ENCODE measurements at regions not wholly inside any gene's neighbourhood (a gene's known extent, or its start where the extent isn't known, plus 50 kb on each side); places are given as distances from the start of the nearest gene placed in this dataset.

- H3K4me3 ChIP-seq (ENCODE audit: low read depth, low read length), result no peak overlapping the region
- DNase-seq (ENCODE audit: low read depth), result no peak
- no peak for TF ChIP-seq CTCF (IDR thresholded peaks at IDR 0.05; ENCODE audit: control insufficient read depth, extremely low read depth, insufficient read depth)
Measured at GRCh38 chr2:129771418-129772189, 207.9 kb upstream of the RAB6C start.

GRCh38 chr2:129772190-129772579 is 207.3 kb upstream of the RAB6C start:
- DNase-seq (ENCODE audit: low read depth), result no peak
- no peak overlapping the region for H3K4me3 ChIP-seq (ENCODE audit: low read depth, low read length)
- no peak for TF ChIP-seq CTCF (IDR thresholded peaks at IDR 0.05; ENCODE audit: control insufficient read depth, extremely low read depth, insufficient read depth)

- H3K4me3 ChIP-seq (ENCODE audit: low read depth, low read length), result no peak overlapping the region
- DNase-seq (ENCODE audit: low read depth), result no peak
- TF ChIP-seq CTCF (IDR thresholded peaks at IDR 0.05; ENCODE audit: control insufficient read depth, extremely low read depth, insufficient read depth), result no peak
Measured at GRCh38 chr2:129775952-129776653, 203.4 kb upstream of the RAB6C start.

- DNase-seq (ENCODE audit: low read depth), result no peak
- no peak overlapping the region for H3K4me3 ChIP-seq (ENCODE audit: low read depth, low read length)
- TF ChIP-seq CTCF (IDR thresholded peaks at IDR 0.05; ENCODE audit: control insufficient read depth, extremely low read depth, insufficient read depth), result no peak
Measured at GRCh38 chr2:129777146-129777545, 202.3 kb upstream of the RAB6C start.

GRCh38 chr2:129777762-129778583 is 201.5 kb upstream of the RAB6C start:
- no peak for TF ChIP-seq CTCF (IDR thresholded peaks at IDR 0.05; ENCODE audit: control insufficient read depth, extremely low read depth, insufficient read depth)
- no peak overlapping the region for H3K4me3 ChIP-seq (ENCODE audit: low read depth, low read length)

GRCh38 chr2:129778584-129778877 is 200.9 kb upstream of the RAB6C start:
- TF ChIP-seq CTCF (IDR thresholded peaks at IDR 0.05; ENCODE audit: control insufficient read depth, extremely low read depth, insufficient read depth), result no peak
- DNase-seq (ENCODE audit: low read depth), result no peak
- no peak overlapping the region for H3K4me3 ChIP-seq (ENCODE audit: low read depth, low read length)

More at GRCh38 chr2:129777762-129778583, 201.5 kb upstream of the RAB6C start:
- DNase-seq (ENCODE audit: low read depth), result no peak

All from LNCaP clone FGC (cell line).